ENCODE measurements at regions not wholly inside any gene's neighbourhood (a gene's known extent, or its start where the extent isn't known, plus 50 kb on each side); places are given as distances from the start of the nearest gene placed in this dataset.

GRCh38 chr2:145194673-145195072, 674.8 kb upstream of the ZEB2 start:
- Histone ChIP-seq H3K27me3 (ENCODE audit: insufficient read depth, low read length) (no peaks in the 10 kb centered on the region), H2AFZ (ENCODE audit: low read length, unreplicated experiment) (no peak overlapping the region), H3K27ac (ENCODE audit: low read depth, low read length) (no peak overlapping the region), H3K4me1 (ENCODE audit: control insufficient read depth, insufficient read depth, low read length, unreplicated experiment) (peaks cover 5% of the 10 kb centered on the region), H3K79me2 (ENCODE audit: control insufficient read depth, insufficient read depth, low read length, unreplicated experiment) (no peaks in the 10 kb centered on the region), H3K36me3 (ENCODE audit: insufficient read depth, low read length) (no peaks in the 10 kb centered on the region), H3K4me3 (ENCODE audit: low read depth, low read length) (no peak overlapping the region)

GRCh38 chr2:145190031-145190703, 670.2 kb upstream of the ZEB2 start:
- Histone ChIP-seq H3K79me2 (ENCODE audit: control insufficient read depth, insufficient read depth, low read length, unreplicated experiment) (no peaks in the 10 kb centered on the region), H3K36me3 (ENCODE audit: insufficient read depth, low read length) (no peaks in the 10 kb centered on the region), H3K27me3 (ENCODE audit: insufficient read depth, low read length) (no peaks in the 10 kb centered on the region), H3K4me3 (ENCODE audit: low read depth, low read length) (no peak overlapping the region), H3K27ac (ENCODE audit: low read depth, low read length) (no peak overlapping the region), H2AFZ (ENCODE audit: low read length, unreplicated experiment) (peak overlapping the region; percentile 39), H3K4me1 (ENCODE audit: control insufficient read depth, insufficient read depth, low read length, unreplicated experiment) (peaks cover 10% of the 10 kb centered on the region)

GRCh38 chr2:145186303-145186702, 666.4 kb upstream of the ZEB2 start:
- H3K36me3 ChIP-seq (ENCODE audit: insufficient read depth, low read length) = no peaks in the 10 kb centered on the region
- H3K27me3 ChIP-seq (ENCODE audit: insufficient read depth, low read length) = no peaks in the 10 kb centered on the region
- peaks cover 17% of the 10 kb centered on the region for H3K4me1 ChIP-seq (ENCODE audit: control insufficient read depth, insufficient read depth, low read length, unreplicated experiment)
- no peaks in the 10 kb centered on the region for H3K79me2 ChIP-seq (ENCODE audit: control insufficient read depth, insufficient read depth, low read length, unreplicated experiment)
- no peak overlapping the region for H3K27ac ChIP-seq (ENCODE audit: low read depth, low read length)
- H2AFZ ChIP-seq (ENCODE audit: low read length, unreplicated experiment) = no peak overlapping the region
- H3K4me3 ChIP-seq (ENCODE audit: low read depth, low read length) = no peak overlapping the region

- peaks cover 17% of the 10 kb centered on the region for H3K4me1 ChIP-seq (ENCODE audit: control insufficient read depth, insufficient read depth, low read length, unreplicated experiment)
These were observed 665.8 kb upstream of the ZEB2 start for GRCh38 chr2:145185696-145186095.

GRCh38 chr2:145184741-145185651, 665.1 kb upstream of the ZEB2 start:
- no peak overlapping the region for H3K4me3 ChIP-seq (ENCODE audit: low read depth, low read length)
- no peaks in the 10 kb centered on the region for H3K79me2 ChIP-seq (ENCODE audit: control insufficient read depth, insufficient read depth, low read length, unreplicated experiment)
- no peaks in the 10 kb centered on the region for H3K36me3 ChIP-seq (ENCODE audit: insufficient read depth, low read length)
- H2AFZ ChIP-seq (ENCODE audit: low read length, unreplicated experiment) = peak overlapping the region; percentile 74
- peak overlapping the region; percentile 35; the same call in 1 of the 2 replicates for H3K27ac ChIP-seq (ENCODE audit: low read depth, low read length)
- H3K4me1 ChIP-seq (ENCODE audit: control insufficient read depth, insufficient read depth, low read length, unreplicated experiment) = peaks cover 12% of the 10 kb centered on the region
- H3K27me3 ChIP-seq (ENCODE audit: insufficient read depth, low read length) = no peaks in the 10 kb centered on the region

More at GRCh38 chr2:145185696-145186095, 665.8 kb upstream of the ZEB2 start:
- Histone ChIP-seq H3K79me2 (ENCODE audit: control insufficient read depth, insufficient read depth, low read length, unreplicated experiment) (no peaks in the 10 kb centered on the region), H3K36me3 (ENCODE audit: insufficient read depth, low read length) (no peaks in the 10 kb centered on the region), H3K4me3 (ENCODE audit: low read depth, low read length) (no peak overlapping the region), H2AFZ (ENCODE audit: low read length, unreplicated experiment) (no peak overlapping the region), H3K27me3 (ENCODE audit: insufficient read depth, low read length) (no peaks in the 10 kb centered on the region), H3K27ac (ENCODE audit: low read depth, low read length) (peak overlapping the region; percentile 35; the same call in 1 of the 2 replicates)

GRCh38 chr2:145169285-145169684, 649.4 kb upstream of the ZEB2 start:
- Histone ChIP-seq H3K27ac (ENCODE audit: low read depth, low read length) (no peak overlapping the region), H2AFZ (ENCODE audit: low read length, unreplicated experiment) (no peak overlapping the region), H3K4me1 (ENCODE audit: control insufficient read depth, insufficient read depth, low read length, unreplicated experiment) (no peaks in the 10 kb centered on the region), H3K4me3 (ENCODE audit: low read depth, low read length) (no peak overlapping the region), H3K79me2 (ENCODE audit: control insufficient read depth, insufficient read depth, low read length, unreplicated experiment) (no peaks in the 10 kb centered on the region), H3K36me3 (ENCODE audit: insufficient read depth, low read length) (no peaks in the 10 kb centered on the region), H3K27me3 (ENCODE audit: insufficient read depth, low read length) (no peaks in the 10 kb centered on the region)

- no peaks in the 10 kb centered on the region for H3K4me1 ChIP-seq (ENCODE audit: control insufficient read depth, insufficient read depth, low read length, unreplicated experiment)
- no peak overlapping the region for H2AFZ ChIP-seq (ENCODE audit: low read length, unreplicated experiment)
These were observed 648.2 kb upstream of the ZEB2 start for GRCh38 chr2:145168091-145168490.

GRCh38 chr2:145166731-145167302, 646.9 kb upstream of the ZEB2 start:
- H3K27ac ChIP-seq (ENCODE audit: low read depth, low read length) = no peak overlapping the region
- no peak overlapping the region for H2AFZ ChIP-seq (ENCODE audit: low read length, unreplicated experiment)
- no peaks in the 10 kb centered on the region for H3K36me3 ChIP-seq (ENCODE audit: insufficient read depth, low read length)
- no peaks in the 10 kb centered on the region for H3K4me1 ChIP-seq (ENCODE audit: control insufficient read depth, insufficient read depth, low read length, unreplicated experiment)
- no peaks in the 10 kb centered on the region for H3K27me3 ChIP-seq (ENCODE audit: insufficient read depth, low read length)
- no peak overlapping the region for H3K4me3 ChIP-seq (ENCODE audit: low read depth, low read length)
- no peaks in the 10 kb centered on the region for H3K79me2 ChIP-seq (ENCODE audit: control insufficient read depth, insufficient read depth, low read length, unreplicated experiment)

More at GRCh38 chr2:145168091-145168490, 648.2 kb upstream of the ZEB2 start:
- Histone ChIP-seq H3K36me3 (ENCODE audit: insufficient read depth, low read length) (no peaks in the 10 kb centered on the region), H3K4me3 (ENCODE audit: low read depth, low read length) (no peak overlapping the region), H3K79me2 (ENCODE audit: control insufficient read depth, insufficient read depth, low read length, unreplicated experiment) (no peaks in the 10 kb centered on the region), H3K27me3 (ENCODE audit: insufficient read depth, low read length) (no peaks in the 10 kb centered on the region), H3K27ac (ENCODE audit: low read depth, low read length) (no peak overlapping the region)

- Histone ChIP-seq H3K27me3 (ENCODE audit: insufficient read depth, low read length) (no peaks in the 10 kb centered on the region), H3K36me3 (ENCODE audit: insufficient read depth, low read length) (no peaks in the 10 kb centered on the region), H3K4me3 (ENCODE audit: low read depth, low read length) (no peak overlapping the region), H3K79me2 (ENCODE audit: control insufficient read depth, insufficient read depth, low read length, unreplicated experiment) (no peaks in the 10 kb centered on the region), H3K27ac (ENCODE audit: low read depth, low read length) (no peak overlapping the region), H3K4me1 (ENCODE audit: control insufficient read depth, insufficient read depth, low read length, unreplicated experiment) (peaks cover 23% of the 10 kb centered on the region), H2AFZ (ENCODE audit: low read length, unreplicated experiment) (no peak overlapping the region)
These were observed 641.7 kb upstream of the ZEB2 start for GRCh38 chr2:145161656-145162055.

- Histone ChIP-seq H3K36me3 (ENCODE audit: insufficient read depth, low read length) (no peaks in the 10 kb centered on the region), H2AFZ (ENCODE audit: low read length, unreplicated experiment) (no peak overlapping the region), H3K4me3 (ENCODE audit: low read depth, low read length) (no peak overlapping the region), H3K4me1 (ENCODE audit: control insufficient read depth, insufficient read depth, low read length, unreplicated experiment) (peaks cover 23% of the 10 kb centered on the region), H3K27ac (ENCODE audit: low read depth, low read length) (no peak overlapping the region), H3K27me3 (ENCODE audit: insufficient read depth, low read length) (no peaks in the 10 kb centered on the region), H3K79me2 (ENCODE audit: control insufficient read depth, insufficient read depth, low read length, unreplicated experiment) (no peaks in the 10 kb centered on the region)
These were observed 640.9 kb upstream of the ZEB2 start for GRCh38 chr2:145160855-145161254.
